HG03520 (cell line): ENCODE measurements at regions not wholly inside any gene's neighbourhood (a gene's known extent, or its start where the extent isn't known, plus 50 kb on each side); places are given as distances from the start of the nearest gene placed in this dataset.
"Not testable (repeated sequence)": the region's sequence is repeated elsewhere in the genome, so short reads cannot be mapped to it uniquely, and the experiment has no call there.

Source experiments
- ATAC-seq: cut with Tn5 transposase; IDR thresholded peaks from one replicate; pipeline ENCODE4 v1.9.1; 2021; ENCODE audit warnings: mild to moderate bottlenecking, moderate library complexity; ENCODE audit not compliant: unreplicated experiment

GRCh38 chr4:3954540-3955320 is 188.5 kb downstream of the ADRA2C start:
- not testable (repeated sequence) for ATAC-seq

DNA sequence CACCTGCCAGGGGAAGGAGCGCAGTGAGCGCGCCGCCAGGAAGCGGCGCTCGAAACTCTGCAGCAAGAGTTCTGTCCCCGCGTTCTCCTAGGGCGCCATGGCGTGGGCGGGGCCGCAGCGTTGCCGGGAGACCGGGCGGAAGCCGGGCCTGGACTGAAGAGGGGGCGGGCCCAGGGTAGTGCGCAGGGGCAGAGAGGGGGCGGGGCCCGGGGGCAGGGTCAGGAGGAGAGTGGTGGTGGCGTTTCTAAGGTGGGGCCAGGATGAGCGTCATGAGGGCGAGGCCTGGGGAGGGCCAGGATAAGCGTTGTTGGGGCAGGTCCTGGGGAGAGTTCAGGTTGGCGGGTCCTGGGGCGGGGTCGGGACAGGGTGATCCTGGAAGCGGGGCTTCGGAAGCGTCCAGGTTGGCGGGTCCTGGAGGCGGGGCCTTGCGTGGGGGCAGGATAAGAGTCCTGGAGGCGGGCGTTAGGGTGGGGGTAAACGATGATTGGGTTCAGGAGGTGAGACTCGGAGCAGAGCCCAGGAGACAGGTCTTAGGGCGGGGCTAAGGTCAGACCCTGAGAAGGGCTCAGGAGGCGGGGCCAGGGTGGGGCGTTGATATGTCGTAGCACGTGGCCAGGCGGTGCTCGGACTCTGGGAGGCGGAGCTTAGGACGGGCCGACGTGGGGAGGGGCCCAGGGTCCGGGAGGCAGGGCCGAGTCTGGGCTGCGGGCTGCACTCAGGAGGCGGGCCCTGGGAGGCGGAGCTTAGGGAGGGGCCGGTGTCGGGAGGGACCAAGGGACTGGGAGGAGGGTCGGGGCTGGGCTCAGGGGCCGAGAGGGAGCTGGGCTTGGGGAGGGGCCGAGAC is 189.4 kb downstream of the ADRA2C start:
- ATAC-seq, result peak; percentile 98

DNA sequence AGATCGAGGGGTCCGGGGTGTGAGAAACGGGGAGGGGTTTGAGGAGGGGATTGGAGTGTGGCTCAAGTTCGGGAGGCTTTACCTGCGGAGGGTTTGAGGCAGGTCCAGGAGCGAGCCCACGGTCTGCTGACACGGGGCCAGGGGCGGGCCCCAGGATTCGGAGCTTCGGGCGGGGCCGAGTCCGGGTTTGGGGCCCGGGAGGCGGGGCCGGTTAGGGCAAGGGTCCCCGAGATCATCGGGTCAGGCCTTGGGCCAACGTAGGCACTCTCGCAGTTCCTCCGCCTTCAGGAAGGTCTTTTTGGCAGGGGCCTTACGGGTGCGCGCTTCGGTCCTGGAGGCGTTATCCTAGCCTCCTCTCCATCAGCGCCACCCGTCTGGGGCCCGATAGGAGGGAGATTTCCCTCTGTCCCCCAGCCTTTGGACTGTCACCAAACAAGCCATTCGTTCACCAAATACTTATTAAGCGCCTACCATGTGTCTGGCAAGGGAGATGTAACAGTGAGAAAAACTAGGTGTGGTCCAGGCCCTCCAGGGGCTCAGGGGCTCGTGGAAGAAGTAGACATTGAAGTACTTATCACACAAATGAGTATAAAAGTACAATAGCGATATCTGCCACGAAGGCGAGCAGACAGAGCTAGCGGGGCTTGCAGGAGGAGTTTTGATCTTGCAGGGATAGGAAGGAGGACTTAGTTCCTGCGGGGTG is 190.1 kb downstream of the ADRA2C start:
- ATAC-seq, result not testable (repeated sequence)

- ATAC-seq, result not testable (repeated sequence)
Observed at GRCh38 chr4:3961091-3961672, 195.0 kb downstream of the ADRA2C start.

GRCh38 chr4:3964572-3965278 is 198.5 kb downstream of the ADRA2C start:
- ATAC-seq, result not testable (repeated sequence)

GRCh38 chr4:3967204-3967603 is 201.0 kb downstream of the ADRA2C start:
- ATAC-seq, result not testable (repeated sequence)

GRCh38 chr4:3972626-3973025 is 206.4 kb downstream of the ADRA2C start:
- not testable (repeated sequence) for ATAC-seq

DNA sequence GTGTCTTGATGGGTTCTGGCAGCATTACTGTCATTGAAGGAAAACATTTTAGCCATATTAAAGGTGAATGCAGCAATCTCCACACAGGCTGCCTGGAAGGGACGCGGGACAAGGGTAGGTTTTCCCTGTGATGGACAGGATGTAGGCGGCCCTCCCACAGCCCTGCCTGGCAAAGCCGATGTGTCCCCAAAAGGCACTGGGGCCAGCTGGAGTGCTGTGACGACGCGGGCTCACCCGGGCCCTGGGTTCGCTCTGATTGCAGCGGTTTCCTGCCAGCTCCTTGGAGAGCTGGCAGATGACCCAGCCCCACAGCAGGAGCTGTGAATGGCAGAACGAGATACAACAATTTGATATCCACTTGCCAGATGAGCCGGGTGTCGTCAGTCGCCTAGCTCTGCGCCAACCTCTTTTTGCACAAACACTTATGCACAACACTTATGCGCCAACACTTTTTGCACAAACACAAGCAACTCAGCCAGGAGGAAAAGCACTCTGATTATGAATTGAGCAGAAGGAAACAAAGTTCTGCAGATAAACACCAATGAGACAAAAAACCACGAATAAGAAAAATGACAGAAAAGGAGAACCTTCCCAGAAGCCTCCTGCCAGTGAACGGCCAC is 207.5 kb downstream of the ADRA2C start:
- ATAC-seq, result not testable (repeated sequence)

DNA sequence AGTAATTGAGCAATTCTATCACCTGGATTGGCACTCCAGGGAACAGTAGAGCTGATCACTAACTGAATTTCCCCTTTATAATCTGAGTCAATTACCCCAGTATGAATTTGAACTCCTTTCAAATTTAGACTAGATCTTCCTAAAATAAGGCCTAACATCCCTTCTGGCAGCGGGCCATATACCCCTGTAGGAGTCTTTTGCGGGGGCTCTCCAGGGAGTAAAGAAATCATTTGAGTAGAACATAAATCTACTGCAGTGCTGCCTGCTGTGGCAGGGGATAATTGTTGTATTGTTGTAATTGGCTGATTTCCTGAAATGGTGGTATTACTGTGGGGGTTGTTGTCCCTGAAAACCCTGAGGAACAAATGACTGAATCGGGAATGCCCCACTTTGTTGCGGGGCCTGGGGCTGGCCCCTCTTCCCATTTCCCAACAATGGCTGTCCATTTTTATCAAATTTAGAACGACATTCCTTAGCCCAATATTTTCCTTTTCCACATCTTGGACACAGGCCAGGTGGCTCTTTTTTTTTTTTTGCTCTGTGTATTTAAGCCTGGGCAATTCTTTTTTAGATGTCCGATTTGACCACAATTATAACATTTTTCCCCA is 217.4 kb downstream of the ADRA2C start:
- not testable (repeated sequence) for ATAC-seq

DNA sequence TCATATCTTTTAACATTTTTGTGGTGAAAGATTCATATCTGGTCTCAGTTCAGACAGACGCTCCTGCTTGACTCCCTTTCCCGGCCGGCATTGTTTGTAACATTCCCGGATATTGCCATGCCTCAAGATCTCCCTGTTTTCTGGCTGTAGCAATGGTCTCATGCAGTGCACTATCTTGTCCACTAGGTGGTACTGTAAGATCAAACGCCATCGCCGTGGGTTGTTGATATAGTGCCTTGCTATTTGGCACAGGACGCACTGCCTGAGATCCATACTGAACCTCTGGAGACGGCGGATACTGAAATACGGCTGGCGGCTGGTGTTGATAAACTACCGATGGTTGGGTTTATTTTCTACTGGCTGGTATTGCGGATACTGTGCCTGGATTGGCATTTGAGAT is 218.6 kb downstream of the ADRA2C start:
- not testable (repeated sequence) for ATAC-seq

GRCh38 chr4:3986412-3986811 is 220.2 kb downstream of the ADRA2C start:
- not testable (repeated sequence) for ATAC-seq

GRCh38 chr4:3997386-3997785 is 229.3 kb downstream of the OTOP1 start:
- ATAC-seq, result not testable (repeated sequence)

DNA sequence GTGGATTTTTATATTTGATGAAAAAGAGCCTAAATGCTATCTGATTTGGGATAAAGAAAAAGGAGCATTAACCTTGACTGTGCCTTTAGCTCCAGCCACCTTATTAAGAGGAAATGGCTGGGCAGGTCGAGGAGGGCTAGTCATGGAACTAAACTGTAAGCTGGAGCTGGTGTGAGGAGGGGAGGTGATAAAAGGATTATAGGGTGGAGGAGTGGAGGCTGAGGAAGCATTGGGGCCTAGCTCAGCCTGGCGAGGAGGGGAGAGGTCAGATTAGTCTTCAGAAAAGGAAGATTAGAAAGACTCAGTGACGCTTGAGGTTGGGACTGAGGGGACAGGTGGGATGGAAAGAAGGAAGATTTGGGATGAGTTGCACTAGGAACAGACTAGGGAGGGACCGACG is 222.7 kb downstream of the OTOP1 start:
- ATAC-seq, result not testable (repeated sequence)

- not testable (repeated sequence) for ATAC-seq
Observed at GRCh38 chr4:4004702-4005101, 222.0 kb downstream of the OTOP1 start.

DNA sequence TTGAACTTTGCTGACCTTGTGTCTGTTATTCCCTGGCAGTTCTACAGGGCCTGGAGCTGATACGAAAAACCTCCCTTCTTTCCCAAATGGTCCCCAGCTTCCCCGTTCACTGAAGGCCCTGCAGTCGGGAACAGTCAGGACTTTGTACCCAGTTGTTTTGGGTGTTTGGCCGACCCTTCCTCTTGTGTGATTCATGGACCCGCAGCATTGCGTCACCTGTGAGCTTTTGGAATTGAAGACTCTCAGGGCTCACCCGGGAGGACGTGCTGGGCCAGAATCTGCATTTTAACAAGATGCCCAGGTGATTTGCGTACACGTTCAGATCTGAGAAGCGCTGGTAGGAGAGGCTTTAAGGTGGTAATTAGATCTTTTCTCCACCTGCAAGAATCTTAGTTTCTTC is 220.4 kb downstream of the OTOP1 start:
- not testable (repeated sequence) for ATAC-seq

- ATAC-seq, result not testable (repeated sequence)
Observed at GRCh38 chr4:4019071-4019470, 207.7 kb downstream of the OTOP1 start.

DNA sequence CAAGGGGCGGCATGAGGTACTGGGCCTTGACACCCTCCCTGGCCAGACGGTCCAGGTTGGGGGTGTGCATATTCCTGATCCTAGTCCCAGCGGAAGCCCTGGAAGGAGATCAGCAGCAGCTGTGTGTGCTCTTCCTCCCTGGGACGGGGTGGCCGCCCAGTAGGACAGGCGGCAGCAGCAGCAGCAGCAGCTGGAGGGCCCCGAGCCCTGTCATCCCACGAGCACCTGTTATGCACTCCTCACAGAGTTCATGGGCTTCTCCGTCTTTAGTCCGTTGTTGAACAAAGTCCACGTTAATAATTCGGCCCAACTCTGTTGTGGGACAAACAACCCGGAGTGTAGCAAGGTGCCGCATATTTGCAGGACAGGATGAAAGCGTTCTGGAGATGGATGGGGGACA is 205.6 kb downstream of the OTOP1 start:
- ATAC-seq, result not testable (repeated sequence)

- not testable (repeated sequence) for ATAC-seq
Observed at GRCh38 chr4:4026708-4027107, 200.0 kb downstream of the OTOP1 start.

- ATAC-seq, result not testable (repeated sequence)
Observed at GRCh38 chr4:4028752-4029151, 198.0 kb downstream of the OTOP1 start.
